H1 (cell line): ENCODE measurements at regions not wholly inside any gene's neighbourhood (a gene's known extent, or its start where the extent isn't known, plus 50 kb on each side); places are given as distances from the start of the nearest gene placed in this dataset.
"Not testable (repeated sequence)": the region's sequence is repeated elsewhere in the genome, so short reads cannot be mapped to it uniquely, and the experiment has no call there.

Source experiments
- CTCF ChIA-PET: fragments of 300-600 bp; sonication (Branson Sonifier 250); formaldehyde crosslinking; loops from one replicate; lab custom pipeline; 2021; ENCODE audit not compliant: partially characterized antibody; lab: Charles Lee
- POLR2A ChIA-PET: fragments of 300-600 bp; sonication (Branson Sonifier 250); formaldehyde crosslinking; loops from one replicate; lab custom pipeline; 2021; ENCODE audit warnings: inconsistent platforms; ENCODE audit not compliant: partially characterized antibody; lab: Charles Lee
- DNase-seq, 2 experiments: peaks; one replicate each; pipeline versions ENCODE4 v3.0.0 to v3.0.0-alpha.2; 2010 to 2022; ENCODE audit warnings: low spot score in 2 of 2, low read depth in 1 of 2, mixed read lengths in 1 of 2
- FAIRE-seq: peaks from 2 replicates; lab custom pipeline; 2011; peaks lifted over from hg19 to GRCh38; lab: Jason Lieb, UNC
- H2AFZ ChIP-seq: 2 replicates; pipeline ENCODE4 v1.8.1; 2012; ENCODE audit warnings: low read length, inconsistent platforms
- H2AK5ac ChIP-seq: 2 replicates; pipeline ENCODE4 v1.6.1; 2013; ENCODE audit warnings: low read depth, low read length
- H2BK120ac ChIP-seq: replicated peaks from 2 replicates; pipeline ENCODE3; 2013; ENCODE audit warnings: low read depth, low read length, inconsistent platforms
- H2BK12ac ChIP-seq: 2 replicates; pipeline ENCODE4 v1.6.1; 2013; ENCODE audit warnings: low read depth, low read length
- H2BK15ac ChIP-seq: 2 replicates; pipeline ENCODE4 v1.6.1; 2013; ENCODE audit warnings: low read length
- H2BK20ac ChIP-seq: 2 replicates; pipeline ENCODE4 v1.6.1; 2013; ENCODE audit warnings: low read length
- H2BK5ac ChIP-seq: 2 replicates; pipeline ENCODE4 v1.6.1; 2013; ENCODE audit warnings: low read depth, low read length
- H3K14ac ChIP-seq: 2 replicates; pipeline ENCODE4 v1.6.1; 2013; ENCODE audit warnings: inconsistent platforms; ENCODE audit not compliant: insufficient read length
- H3K18ac ChIP-seq: 2 replicates; pipeline ENCODE4 v1.6.1; 2013; ENCODE audit warnings: low read length; ENCODE audit errors: extremely low read depth
- H3K23ac ChIP-seq: 2 replicates; pipeline ENCODE4 v1.6.1; 2013; ENCODE audit warnings: inconsistent platforms; ENCODE audit not compliant: insufficient read length
- H3K23me2 ChIP-seq: 2 replicates; pipeline ENCODE4 v1.6.1; 2013; ENCODE audit warnings: low read depth, low read length
- H3K27ac ChIP-seq: 2 replicates; pipeline ENCODE4 v1.6.1; 2011; ENCODE audit warnings: low read depth, low read length, inconsistent platforms
- H3K27me3 ChIP-seq, 4 experiments: replicated peaks in 1 of 4; 1 replicate in 1 of 4; 2 replicates in 3 of 4; pipeline versions ENCODE4 v1.6.1 to v1.8.1; 2011 to 2013; ENCODE audit warnings: low read length in 3 of 4, mild to moderate bottlenecking in 3 of 4, inconsistent platforms in 2 of 4, mixed read lengths in 2 of 4, moderate library complexity in 1 of 4; ENCODE audit not compliant: control insufficient read depth in 3 of 4, insufficient read depth in 3 of 4; ENCODE audit errors: extremely low read depth in 1 of 4
- H3K36me3 ChIP-seq, 4 experiments: 2 replicates each; pipeline versions ENCODE4 v1.6.1 to v1.8.1; 2011 to 2013; ENCODE audit warnings: mild to moderate bottlenecking in 4 of 4, low read length in 3 of 4, moderate library complexity in 2 of 4, control low read depth in 1 of 4, inconsistent platforms in 1 of 4; ENCODE audit not compliant: insufficient read depth in 4 of 4, control insufficient read depth in 2 of 4
- H3K4ac ChIP-seq: replicated peaks from 2 replicates; pipeline ENCODE3; 2013; ENCODE audit warnings: low read length, low read depth, mixed read lengths, inconsistent platforms; ENCODE audit not compliant: insufficient read length
- H3K4me1 ChIP-seq, 4 experiments: replicated peaks in 1 of 4; 1 replicate in 1 of 4; 2 replicates in 3 of 4; pipeline versions ENCODE4 v1.6.1 to v1.8.1; 2011 to 2013; ENCODE audit warnings: low read length in 3 of 4, inconsistent platforms in 2 of 4, mixed read lengths in 1 of 4; ENCODE audit not compliant: insufficient read depth in 4 of 4, control insufficient read depth in 3 of 4
- H3K4me2 ChIP-seq, 2 experiments: 2 replicates each; pipeline versions ENCODE4 v1.6.1 to v1.8.1; 2011 to 2013; ENCODE audit warnings: low read depth in 2 of 2, low read length in 2 of 2, control low read depth in 1 of 2, inconsistent platforms in 1 of 2, mild to moderate bottlenecking in 1 of 2; ENCODE audit not compliant: insufficient read depth in 1 of 2
- H3K4me3 ChIP-seq, 4 experiments: fragments of 200-600, 300-600 bp in 1 of 4; sonication (generic), shearing (Covaris generic), sonication (Bioruptor Twin) in 1 of 4; 2 replicates each; pipeline versions ENCODE4 v1.5.1 to v1.8.1; 2011 to 2016; ENCODE audit warnings: low read length in 4 of 4, low read depth in 3 of 4, control low read depth in 2 of 4, inconsistent platforms in 2 of 4, mild to moderate bottlenecking in 2 of 4, mixed read lengths in 1 of 4, moderate library complexity in 1 of 4; ENCODE audit not compliant: insufficient read depth in 2 of 4; ENCODE audit errors: extremely low read depth in 1 of 4
- H3K56ac ChIP-seq: replicated peaks from 2 replicates; pipeline ENCODE3; 2013; ENCODE audit warnings: low read depth, mild to moderate bottlenecking, mixed read lengths, low read length, inconsistent platforms; ENCODE audit not compliant: insufficient read length
- H3K79me1 ChIP-seq: 2 replicates; pipeline ENCODE4 v1.6.1; 2013; ENCODE audit warnings: low read depth, low read length, control low read depth
- H3K79me2 ChIP-seq, 2 experiments: 2 replicates each; pipeline versions ENCODE4 v1.6.1 to v1.8.1; 2012 to 2013; ENCODE audit warnings: low read length in 2 of 2, mild to moderate bottlenecking in 2 of 2, inconsistent platforms in 1 of 2; ENCODE audit not compliant: insufficient read depth in 2 of 2, control insufficient read depth in 1 of 2
- H3K9ac ChIP-seq, 4 experiments: replicated peaks in 1 of 4; 1 replicate in 1 of 4; 2 replicates in 3 of 4; pipeline versions ENCODE4 v1.6.1 to v1.8.1; 2011 to 2013; ENCODE audit warnings: low read depth in 3 of 4, low read length in 3 of 4, control low read depth in 2 of 4, mild to moderate bottlenecking in 2 of 4, moderate library complexity in 2 of 4, inconsistent platforms in 1 of 4; ENCODE audit errors: extremely low read depth in 1 of 4
- H3K9me3 ChIP-seq, 2 experiments: 2 replicates each; pipeline versions ENCODE4 v1.6.1 to v1.8.1; 2012 to 2013; ENCODE audit warnings: mild to moderate bottlenecking in 2 of 2, moderate library complexity in 2 of 2, control low read depth in 1 of 2, inconsistent platforms in 1 of 2, low read depth in 1 of 2, low read length in 1 of 2, mixed read lengths in 1 of 2; ENCODE audit not compliant: insufficient read depth in 2 of 2
- H4K20me1 ChIP-seq, 2 experiments: replicated peaks in 1 of 2; 2 replicates each; pipeline versions ENCODE3 to v1.8.1; 2011 to 2013; ENCODE audit warnings: inconsistent platforms in 2 of 2, low read length in 2 of 2, mild to moderate bottlenecking in 1 of 2; ENCODE audit not compliant: insufficient read depth in 2 of 2, control insufficient read depth in 1 of 2
- H4K5ac ChIP-seq: 2 replicates; pipeline ENCODE4 v1.6.1; 2013; ENCODE audit warnings: low read length, low read depth, mixed read lengths, inconsistent platforms; ENCODE audit not compliant: insufficient read length
- H4K8ac ChIP-seq: 2 replicates; pipeline ENCODE4 v1.8.0; 2013; ENCODE audit warnings: mild to moderate bottlenecking, moderate library complexity, low read length, inconsistent platforms; ENCODE audit not compliant: insufficient read depth; ENCODE audit errors: extremely low read depth
- H4K91ac ChIP-seq: replicated peaks from 2 replicates; pipeline ENCODE3; 2013; ENCODE audit warnings: low read length, mixed read lengths, inconsistent platforms; ENCODE audit not compliant: insufficient read length
- CTCF ChIP-seq, 3 experiments: IDR thresholded peaks; 1 replicate in 2 of 3; 2 replicates in 1 of 3; pipeline versions ENCODE4 v1.5.1 to v1.6.1; 2011; ENCODE audit warnings: low read length in 3 of 3, mild to moderate bottlenecking in 3 of 3, inconsistent platforms in 2 of 3, low read depth in 1 of 3, moderate library complexity in 1 of 3; ENCODE audit not compliant: insufficient read depth in 1 of 3; ENCODE audit errors: control extremely low read depth in 1 of 3
- EP300 ChIP-seq, 2 experiments: IDR thresholded peaks; 1 replicate in 1 of 2; 2 replicates in 1 of 2; pipeline ENCODE4 v1.6.1; 2011 to 2012; ENCODE audit warnings: low read depth in 2 of 2, low read length in 2 of 2, mild to moderate bottlenecking in 2 of 2, borderline replicate concordance in 1 of 2, inconsistent platforms in 1 of 2, moderate library complexity in 1 of 2
- GTF2F1 ChIP-seq: IDR thresholded peaks from 2 replicates; pipeline ENCODE4 v1.6.1; 2012; ENCODE audit warnings: low read depth, low read length, improper control_type of control experiment, borderline replicate concordance
- SP2 ChIP-seq: IDR thresholded peaks from 2 replicates; pipeline ENCODE4 v1.6.1; 2012; ENCODE audit warnings: mild to moderate bottlenecking, low read length, inconsistent platforms
- TCF12 ChIP-seq: IDR thresholded peaks from 2 replicates; pipeline ENCODE4 v1.6.1; 2011; ENCODE audit warnings: low read depth, mild to moderate bottlenecking, low read length
- ZNF274 ChIP-seq: IDR thresholded peaks from 2 replicates; pipeline ENCODE4 v1.7.0; 2012; ENCODE audit warnings: low read length, borderline replicate concordance; ENCODE audit errors: extremely low read depth
- WGBS, 2 experiments: shearing (Covaris generic) in 1 of 2; methylation state at CpG; one replicate each; pipeline versions ENCODE4 v1.1.6 to v1.1.7; 2013 to 2015; ENCODE audit warnings: low lambda C conversion rate in 2 of 2, mixed read lengths in 2 of 2, inconsistent platforms in 1 of 2, low coverage in 1 of 2, missing lambda C conversion rate in 1 of 2; ENCODE audit not compliant: insufficient replicate concordance in 2 of 2, insufficient coverage in 1 of 2, insufficient read length in 1 of 2; ENCODE audit errors: extremely low coverage in 1 of 2, missing lambda C conversion rate in 1 of 2; 5-methylcytosine and 5-hydroxymethylcytosine counted together

GRCh38 chr6:155628306-155628705 is 172.7 kb upstream of the NOX3 start (continued):
- no peak for TF ChIP-seq EP300 (IDR thresholded peaks at IDR 0.05; ENCODE audit: borderline replicate concordance in 1 of 2, low read depth in 2 of 2, low read length in 2 of 2)
- TF ChIP-seq ZNF274, result no peak
- no peak for TF ChIP-seq SP2
- TF ChIP-seq CTCF (IDR thresholded peaks at IDR 0.05; ENCODE audit: control extremely low read depth in 1 of 3, insufficient read depth in 1 of 3, low read depth in 1 of 3, low read length in 3 of 3), result no peak
- TF ChIP-seq TCF12, result no peak
- TF ChIP-seq GTF2F1, result no peak

- H2AK5ac ChIP-seq, H3K9ac ChIP-seq, H2BK5ac ChIP-seq, H3K18ac ChIP-seq, FAIRE-seq, H3K4ac ChIP-seq, H2BK12ac ChIP-seq, H3K27me3 ChIP-seq, H4K8ac ChIP-seq, CTCF ChIA-PET, H3K79me1 ChIP-seq, H4K91ac ChIP-seq, H3K4me2 ChIP-seq, DNase-seq, H4K20me1 ChIP-seq, H3K14ac ChIP-seq, H4K5ac ChIP-seq, H3K27ac ChIP-seq, H2BK20ac ChIP-seq, H3K79me2 ChIP-seq, H2BK15ac ChIP-seq, H3K4me1 ChIP-seq, H3K9me3 ChIP-seq, H2BK120ac ChIP-seq, H3K36me3 ChIP-seq, H3K4me3 ChIP-seq, POLR2A ChIA-PET, H3K56ac ChIP-seq, H3K23ac ChIP-seq, H3K23me2 ChIP-seq: not testable (repeated sequence)
- 85% methylated on average over 2 of the region's 4 CpGs; no CpG with 5 or more reads in 1 of the 2 experiments for WGBS, 2 experiments
- peak overlapping the region; percentile 97 for H2AFZ ChIP-seq
These were observed 172.1 kb upstream of the NOX3 start for GRCh38 chr6:155627722-155628212.
